Prostate gland (tissue), 2 donors: ENCODE measurements at regions not wholly inside any gene's neighbourhood (a gene's known extent, or its start where the extent isn't known, plus 50 kb on each side); places are given as distances from the start of the nearest gene placed in this dataset.

Experiments
- DNase-seq: peaks from one replicate; pipeline ENCODE4 v3.0.0-alpha.2; 2019; ENCODE audit warnings: low spot score
- H3K27ac ChIP-seq, 2 donors: fragments of 200-600 bp; sonication (generic); 2 replicates each; pipeline ENCODE4 v1.5.1; 2017 to 2019
- H3K27me3 ChIP-seq: fragments of 200-600 bp; sonication (generic); replicated peaks from 2 replicates; pipeline ENCODE4 v1.5.1; 2019; ENCODE audit not compliant: insufficient read depth
- H3K36me3 ChIP-seq, 2 donors: fragments of 200-600 bp; sonication (generic); 1 replicate in 1 of 2; 2 replicates in 1 of 2; pipeline versions ENCODE4 v1.5.1 to v1.8.1; 2017 to 2019
- H3K4me1 ChIP-seq: fragments of 200-600 bp; sonication (generic); replicated peaks from 2 replicates; pipeline ENCODE4 v1.5.1; 2019
- H3K4me3 ChIP-seq, 2 donors: fragments of 200-600 bp; sonication (generic); 2 replicates each; pipeline ENCODE4 v1.5.1; 2017 to 2019
- H3K9me3 ChIP-seq: fragments of 200-600 bp; sonication (generic); 2 replicates; pipeline ENCODE4 v1.5.1; 2017
- CTCF ChIP-seq, 4 experiments: fragments of 200-600 bp in 2 of 4; fragments of 450-650 bp in 2 of 4; sonication (generic) in 2 of 4; IDR thresholded peaks; 1 replicate in 3 of 4; 2 replicates in 1 of 4; pipeline ENCODE4 v1.5.1; 2016 to 2019; ENCODE audit warnings: antibody characterized with exemption in 4 of 4, mild to moderate bottlenecking in 2 of 4, moderate library complexity in 2 of 4
- POLR2A ChIP-seq: fragments of 450-650 bp; IDR thresholded peaks from one replicate; pipeline ENCODE4 v1.6.1; 2016; ENCODE audit warnings: antibody characterized with exemption, mild to moderate bottlenecking
- POLR2AphosphoS5 ChIP-seq: sonication (generic); formaldehyde crosslinking; IDR thresholded peaks from one replicate; pipeline ENCODE4 v1.6.1; 2017; ENCODE audit warnings: antibody characterized with exemption
- WGBS: methylation state at CpG from one replicate; pipeline ENCODE4 v1.1.5; 2018; 5-methylcytosine and 5-hydroxymethylcytosine counted together
- intact Hi-C: fragments of 100-400 bp; cut with DNase I; formaldehyde crosslinking; loops from one replicate; pipeline ENCODE4 v1.14.2; 2022

DNA sequence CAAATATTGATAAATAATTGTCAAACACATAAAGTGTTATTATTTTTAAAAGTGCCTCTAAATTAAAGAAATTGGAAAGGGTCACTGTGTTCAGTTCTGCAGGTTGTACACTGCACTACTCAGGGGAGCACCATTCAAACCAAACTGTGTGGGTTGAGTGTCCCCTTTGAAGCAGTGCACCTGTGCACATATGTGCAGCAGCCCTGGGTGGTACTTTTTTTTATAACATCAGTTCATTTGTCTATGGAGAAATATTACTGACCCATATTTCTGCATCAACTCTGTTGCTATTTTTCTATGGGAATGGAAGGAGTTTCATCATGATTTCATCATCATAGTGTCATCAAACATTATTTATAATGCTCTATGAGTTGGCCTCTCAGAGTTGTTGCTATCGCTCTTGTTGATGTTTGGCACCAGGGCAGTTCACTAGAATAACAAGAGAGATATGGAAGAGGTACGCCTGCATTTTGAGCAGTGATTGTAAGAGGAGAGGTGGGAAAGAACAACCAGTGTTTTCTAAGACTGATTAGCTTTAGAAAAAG, 457.6 kb downstream of the TFAP2A start:
- no peaks in the 10 kb centered on the region for H3K27me3 ChIP-seq
- no peak for DNase-seq
- no peaks in the 10 kb centered on the region for H3K9me3 ChIP-seq
- no peaks in the 10 kb centered on the region for H3K36me3 ChIP-seq
- intact Hi-C loops = no loop called here
- TF ChIP-seq POLR2AphosphoS5 (no peak), CTCF (IDR thresholded peaks at IDR 0.05) (no peak), POLR2A (no peak)
- no peak overlapping the region for H3K4me3 ChIP-seq
- no peak overlapping the region for H3K27ac ChIP-seq
- 88% methylated on average over 2 of the region's 2 CpGs for WGBS
- H3K4me1 ChIP-seq = no peaks in the 10 kb centered on the region

GRCh38 chr6:9948678-9949077, 466.2 kb downstream of the TFAP2A start:
- intact Hi-C loops = no loop called here
- Histone ChIP-seq H3K4me3 (no peak overlapping the region), H3K4me1 (no peaks in the 10 kb centered on the region), H3K36me3 (no peaks in the 10 kb centered on the region), H3K27me3 (no peaks in the 10 kb centered on the region), H3K27ac (no peak overlapping the region), H3K9me3 (no peaks in the 10 kb centered on the region)
- no peak for TF ChIP-seq POLR2AphosphoS5
- TF ChIP-seq CTCF (IDR thresholded peaks at IDR 0.05) = no peak
- TF ChIP-seq POLR2A = no peak
- DNase-seq = no peak
- 55% methylated on average over 3 of the region's 3 CpGs for WGBS

- Histone ChIP-seq H3K4me3 (no peak overlapping the region), H3K27ac (no peak overlapping the region), H3K9me3 (no peaks in the 10 kb centered on the region), H3K36me3 (no peaks in the 10 kb centered on the region), H3K4me1 (no peaks in the 10 kb centered on the region), H3K27me3 (no peaks in the 10 kb centered on the region)
- DNase-seq = no peak
- intact Hi-C loops = no loop called here
- TF ChIP-seq POLR2AphosphoS5 (no peak), POLR2A (no peak), CTCF (IDR thresholded peaks at IDR 0.05) (no peak)
- WGBS = 54% methylated on average over 5 of the region's 5 CpGs
These were observed 470.9 kb downstream of the TFAP2A start for GRCh38 chr6:9943986-9944385.

- Histone ChIP-seq H3K9me3 (no peaks in the 10 kb centered on the region), H3K27ac (no peak overlapping the region), H3K4me1 (no peaks in the 10 kb centered on the region), H3K36me3 (no peaks in the 10 kb centered on the region), H3K27me3 (no peaks in the 10 kb centered on the region), H3K4me3 (no peak overlapping the region)
- intact Hi-C loops = no loop called here
- WGBS = 82% methylated on average over 9 of the region's 9 CpGs
- no peak for DNase-seq
- TF ChIP-seq POLR2A (no peak), CTCF (IDR thresholded peaks at IDR 0.05) (no peak), POLR2AphosphoS5 (no peak)
These were observed 471.8 kb downstream of the TFAP2A start for GRCh38 chr6:9943026-9943425.

- Histone ChIP-seq H3K36me3 (no peaks in the 10 kb centered on the region), H3K4me1 (no peaks in the 10 kb centered on the region), H3K27ac (no peak overlapping the region), H3K27me3 (no peaks in the 10 kb centered on the region), H3K9me3 (no peaks in the 10 kb centered on the region), H3K4me3 (no peak overlapping the region)
- no peak for DNase-seq
- intact Hi-C loops = no loop called here
- TF ChIP-seq POLR2AphosphoS5 = no peak
- no peak for TF ChIP-seq POLR2A
- no peak for TF ChIP-seq CTCF (IDR thresholded peaks at IDR 0.05)
- WGBS = 94% methylated on average over 26 of the region's 26 CpGs
These were observed 472.7 kb downstream of the TFAP2A start for GRCh38 chr6:9942131-9942530.
